GM12891 (cell line): ENCODE measurements at regions not wholly inside any gene's neighbourhood (a gene's known extent, or its start where the extent isn't known, plus 50 kb on each side); places are given as distances from the start of the nearest gene placed in this dataset.

Experiments
- POLR2A ChIP-seq: IDR thresholded peaks from 2 replicates; pipeline ENCODE4 v1.6.1; 2011; ENCODE audit warnings: low read depth, low read length, control low read depth
- POU2F2 ChIP-seq: IDR thresholded peaks from 2 replicates; pipeline ENCODE4 v1.6.1; 2011; ENCODE audit warnings: low read depth, mild to moderate bottlenecking, control low read depth, low read length, moderate library complexity
- SPI1 ChIP-seq: IDR thresholded peaks from 2 replicates; pipeline ENCODE4 v1.6.1; 2011; ENCODE audit warnings: low read depth, low read length, control low read depth
- TAF1 ChIP-seq: IDR thresholded peaks from 2 replicates; pipeline ENCODE4 v1.6.1; 2011; ENCODE audit warnings: low read depth, low read length, control low read depth

DNA sequence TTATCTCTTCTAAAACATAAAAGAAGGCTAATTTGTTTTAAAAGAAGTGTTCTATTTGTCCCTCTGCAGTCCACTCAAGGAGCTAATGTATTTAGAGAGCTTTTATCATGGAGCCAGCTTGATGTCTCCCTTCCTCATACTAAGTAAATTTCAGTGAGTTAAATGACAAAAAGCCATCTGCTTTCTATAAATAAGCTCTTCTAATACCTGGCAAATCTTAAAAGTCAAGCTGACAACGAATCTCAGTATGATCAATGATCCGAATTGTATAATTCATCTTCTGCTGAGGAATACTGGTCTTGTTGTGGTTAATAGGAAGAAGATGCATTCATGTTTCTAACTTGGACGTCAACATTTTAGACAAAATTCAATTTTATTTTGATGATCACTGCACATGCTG, 1390.7 kb downstream of the CDH8 start:
- TF ChIP-seq TAF1 (no peak), SPI1 (no peak), POU2F2 (no peak), POLR2A (no peak)
